Inflammatory macrophage treated with lipopolysaccharide for 1 hour (primary cell): ENCODE measurements at regions not wholly inside any gene's neighbourhood (a gene's known extent, or its start where the extent isn't known, plus 50 kb on each side); places are given as distances from the start of the nearest gene placed in this dataset.

Experiments used
- DNase-seq, 2 donors: peaks; one replicate each; pipeline ENCODE4 v3.0.0-alpha.2; 2020 to 2022

- DNase-seq, result peak in 1 of 2 donors; percentile 35
Observed at GRCh38 chr6:143592335-143592734, 80.8 kb upstream of the FUCA2 start.

DNA sequence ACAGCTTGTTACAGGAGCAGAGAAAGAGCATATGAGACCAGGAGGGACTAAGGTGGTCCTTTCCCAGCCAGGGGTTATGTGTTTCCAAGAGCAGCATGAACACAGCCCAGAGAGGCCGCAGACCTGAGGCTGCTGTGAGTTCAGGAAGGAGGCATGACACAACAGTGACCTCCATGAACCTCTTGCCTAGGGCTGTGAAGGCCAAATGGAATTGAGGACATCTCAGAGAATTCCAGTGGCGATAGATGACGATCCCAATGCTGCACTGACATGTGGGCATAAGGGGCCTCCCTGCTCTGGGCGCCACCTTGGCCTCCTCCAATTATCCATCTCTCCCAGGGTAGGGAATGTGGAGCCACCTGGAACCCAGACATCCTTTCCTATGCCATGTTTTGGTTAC, 79.9 kb upstream of the FUCA2 start:
- no peak for DNase-seq

GRCh38 chr6:143589162-143589561, 77.6 kb upstream of the FUCA2 start:
- no peak for DNase-seq

DNA sequence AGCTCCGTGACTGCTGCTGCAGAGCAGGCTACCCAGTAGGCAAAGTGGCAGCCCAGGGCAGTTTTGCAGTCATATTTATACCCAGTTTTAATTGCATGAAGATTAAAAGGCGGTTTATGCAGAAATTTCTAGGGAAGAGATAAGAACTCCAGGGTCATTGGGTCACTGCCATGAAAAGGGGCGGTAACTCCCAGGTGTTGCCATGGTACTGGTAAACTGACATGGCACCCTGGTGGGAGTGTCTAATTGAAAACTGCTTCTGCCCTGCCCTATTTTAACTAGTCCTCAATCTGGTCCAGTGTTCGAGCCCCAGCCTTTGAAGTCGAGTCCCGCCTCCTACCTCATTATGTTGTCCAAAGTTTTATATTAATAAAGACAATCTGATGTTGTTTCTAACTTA, 75.0 kb upstream of the FUCA2 start:
- DNase-seq, result no peak

DNA sequence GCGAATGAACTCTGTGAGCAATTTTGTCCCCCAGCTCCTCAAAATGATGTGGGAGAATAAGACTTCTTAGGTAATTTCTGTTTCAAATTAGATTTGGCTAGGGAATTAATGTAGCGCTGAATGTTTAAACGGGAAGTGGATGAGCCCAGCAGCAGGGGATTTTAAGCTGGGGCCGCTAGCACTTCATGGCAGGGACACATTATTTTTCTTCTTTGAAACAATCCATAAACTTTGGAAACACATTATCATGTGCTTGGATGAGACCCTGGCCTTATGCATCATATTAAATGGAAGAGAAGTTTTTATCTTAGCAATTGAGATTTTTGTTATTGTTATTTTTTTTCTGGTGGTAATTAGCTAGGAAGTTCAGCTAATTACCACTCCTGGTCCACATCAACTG, 74.2 kb upstream of the FUCA2 start:
- no peak for DNase-seq

GRCh38 chr6:143585241-143585640, 73.7 kb upstream of the FUCA2 start:
- DNase-seq, result no peak

- DNase-seq, result no peak
Observed at GRCh38 chr6:143583542-143584327, 72.2 kb upstream of the FUCA2 start.

DNA sequence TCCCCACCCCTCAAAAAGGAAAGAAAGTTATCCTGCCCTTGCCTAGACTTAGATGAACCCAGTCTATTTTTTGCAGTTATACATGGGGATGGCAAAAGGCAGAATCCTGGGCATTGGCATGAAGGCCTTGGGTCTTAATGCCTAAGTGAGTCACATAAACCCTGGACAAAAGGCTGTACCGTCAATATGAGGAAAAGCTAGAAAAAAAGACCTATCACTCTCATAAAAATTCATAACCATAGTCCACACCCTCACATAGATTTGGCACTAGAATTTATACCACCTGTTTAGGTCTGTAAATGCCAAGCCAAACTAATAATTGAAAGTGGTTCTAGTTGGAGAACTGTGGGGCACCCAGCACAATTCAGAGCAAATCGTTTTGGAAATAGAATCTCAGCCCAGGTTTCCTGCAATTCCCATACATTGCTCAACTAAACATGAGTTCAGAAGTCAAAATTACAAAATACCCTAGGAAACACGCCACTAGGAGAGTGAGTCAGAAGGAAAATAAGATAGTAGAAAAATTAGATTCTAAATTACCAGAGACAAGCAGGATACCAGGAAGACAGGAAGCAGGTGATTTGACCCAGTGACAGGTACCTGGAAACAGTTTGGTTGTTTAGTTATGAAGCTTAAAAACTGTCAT, 70.4 kb upstream of the FUCA2 start:
- DNase-seq, result no peak

- DNase-seq, result no peak
Observed at GRCh38 chr6:143579703-143580102, 68.2 kb upstream of the FUCA2 start.

GRCh38 chr6:143578054-143578453, 66.5 kb upstream of the FUCA2 start:
- DNase-seq, result no peak

GRCh38 chr6:143575901-143576426, 64.4 kb upstream of the FUCA2 start:
- DNase-seq, result no peak

- peak; percentile 62 to 91 for DNase-seq
Observed at GRCh38 chr6:143575440-143575839, 63.9 kb upstream of the FUCA2 start.

- DNase-seq, result no peak
Observed at GRCh38 chr6:143570147-143570853, 58.8 kb upstream of the FUCA2 start.

GRCh38 chr6:143569040-143569439, 57.5 kb upstream of the FUCA2 start:
- DNase-seq, result peak; percentile 52 to 63

GRCh38 chr6:143564484-143565017, 53.0 kb upstream of the FUCA2 start:
- DNase-seq, result no peak

- no peak for DNase-seq
Observed at GRCh38 chr6:143562143-143562542, 50.6 kb upstream of the FUCA2 start.
